K562 (cell line): ENCODE measurements at regions not wholly inside any gene's neighbourhood (a gene's known extent, or its start where the extent isn't known, plus 50 kb on each side); places are given as distances from the start of the nearest gene placed in this dataset.

Experiments used
- CREB3 ChIP-seq: fragments of 450-650 bp; conservative IDR thresholded peaks from 2 replicates; pipeline ENCODE4 v1.6.1; 2016; ENCODE audit warnings: missing genetic modification characterization, low read depth, mild to moderate bottlenecking, missing compliant biosample characterization, moderate library complexity
- CUX1 ChIP-seq: fragments of 200-800 bp; sonication (Bioruptor generic); IDR thresholded peaks from 2 replicates; pipeline ENCODE4 v1.6.1; 2016; ENCODE audit warnings: missing genetic modification characterization, missing compliant biosample characterization
- DMBX1 ChIP-seq: fragments of 250-450 bp; sonication (Bioruptor Pico); IDR thresholded peaks from 2 replicates; pipeline ENCODE4 v1.8.0; 2022; ENCODE audit warnings: inconsistent platforms, mild to moderate bottlenecking, moderate library complexity, borderline replicate concordance
- ILK ChIP-seq: fragments of 450-650 bp; IDR thresholded peaks from 2 replicates; pipeline ENCODE4 v1.6.1; 2016; ENCODE audit warnings: missing genetic modification characterization, low read depth, mild to moderate bottlenecking, missing compliant biosample characterization, moderate library complexity, borderline replicate concordance
- MTA1 ChIP-seq: fragments of 450-650 bp; IDR thresholded peaks from 2 replicates; pipeline ENCODE4 v1.6.1; 2017; ENCODE audit warnings: borderline replicate concordance
- RBM17 ChIP-seq: fragments of 200-400 bp; formaldehyde crosslinking; IDR thresholded peaks from 2 replicates; pipeline ENCODE4 v1.6.1; 2017; ENCODE audit warnings: low read depth, mild to moderate bottlenecking, low read length, borderline replicate concordance
- RBM25 ChIP-seq: fragments of 200-400 bp; formaldehyde crosslinking; IDR thresholded peaks from 2 replicates; pipeline ENCODE4 v1.6.1; 2018; ENCODE audit warnings: low read length, low read depth, moderate library complexity; ENCODE audit not compliant: severe bottlenecking
- TF ChIP-seq, protein P1 (sequence below): fragments of 450-650 bp; IDR thresholded peaks from 2 replicates; pipeline ENCODE4 v1.7.0; 2016; ENCODE audit warnings: borderline replicate concordance

- TF ChIP-seq CUX1 (CRISPR knock-in tag), result no peak
- no peak for TF ChIP-seq RBM25
- TF ChIP-seq MTA1, result no peak
- TF ChIP-seq CREB3 (tag), result no peak
- TF ChIP-seq ILK (tag), result no peak
- TF ChIP-seq DMBX1 (CRISPR knock-in tag), result no peak
- TF ChIP-seq RBM17, result no peak
- TF ChIP-seq, protein P1, sequence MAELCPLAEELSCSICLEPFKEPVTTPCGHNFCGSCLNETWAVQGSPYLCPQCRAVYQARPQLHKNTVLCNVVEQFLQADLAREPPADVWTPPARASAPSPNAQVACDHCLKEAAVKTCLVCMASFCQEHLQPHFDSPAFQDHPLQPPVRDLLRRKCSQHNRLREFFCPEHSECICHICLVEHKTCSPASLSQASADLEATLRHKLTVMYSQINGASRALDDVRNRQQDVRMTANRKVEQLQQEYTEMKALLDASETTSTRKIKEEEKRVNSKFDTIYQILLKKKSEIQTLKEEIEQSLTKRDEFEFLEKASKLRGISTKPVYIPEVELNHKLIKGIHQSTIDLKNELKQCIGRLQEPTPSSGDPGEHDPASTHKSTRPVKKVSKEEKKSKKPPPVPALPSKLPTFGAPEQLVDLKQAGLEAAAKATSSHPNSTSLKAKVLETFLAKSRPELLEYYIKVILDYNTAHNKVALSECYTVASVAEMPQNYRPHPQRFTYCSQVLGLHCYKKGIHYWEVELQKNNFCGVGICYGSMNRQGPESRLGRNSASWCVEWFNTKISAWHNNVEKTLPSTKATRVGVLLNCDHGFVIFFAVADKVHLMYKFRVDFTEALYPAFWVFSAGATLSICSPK, result no peak
Observed at GRCh38 chr15:69916169-69916785, 181.4 kb downstream of the TLE3 start (continued).
